ENCODE measurements at regions not wholly inside any gene's neighbourhood (a gene's known extent, or its start where the extent isn't known, plus 50 kb on each side); places are given as distances from the start of the nearest gene placed in this dataset.

- H3K4me3 ChIP-seq (ENCODE audit: low read depth, low read length): no peak overlapping the region
- H3K27me3 ChIP-seq (ENCODE audit: control insufficient read depth, insufficient read depth, low read length): no peaks in the 10 kb centered on the region
- TF ChIP-seq CTCF (IDR thresholded peaks at IDR 0.05; ENCODE audit: low read depth, low read length): no peak
- no peak for DNase-seq (ENCODE audit: low read depth, low spot score)
- no peaks in the 10 kb centered on the region for H3K9me3 ChIP-seq (ENCODE audit: control insufficient read depth, insufficient read depth, low read length)
- ChIA-PET POLR2A (no interaction called here), CTCF (interaction anchor here (1.2 kb wide), 1 partner anchor 85 kb away, joined by 3 read pairs; no protein-coding TSS in a partner anchor)
- H3K27ac ChIP-seq (ENCODE audit: low read depth, low read length): no peak overlapping the region
Measured at GRCh38 chr1:198003468-198003867, 86.3 kb downstream of the LHX9 start.

GRCh38 chr1:198007011-198007410 lies 89.8 kb downstream of the LHX9 start:
- CTCF ChIA-PET: no interaction called here
- H3K27ac ChIP-seq (ENCODE audit: low read depth, low read length): no peak overlapping the region
- no peak for DNase-seq (ENCODE audit: low read depth, low spot score)
- TF ChIP-seq CTCF (IDR thresholded peaks at IDR 0.05; ENCODE audit: low read depth, low read length): no peak
- no peak overlapping the region for H3K4me3 ChIP-seq (ENCODE audit: low read depth, low read length)
- POLR2A ChIA-PET: no interaction called here
- H3K27me3 ChIP-seq (ENCODE audit: control insufficient read depth, insufficient read depth, low read length): no peaks in the 10 kb centered on the region
- H3K9me3 ChIP-seq (ENCODE audit: control insufficient read depth, insufficient read depth, low read length): peaks cover 8% of the 10 kb centered on the region; the same call in 1 of the 2 replicates

DNA sequence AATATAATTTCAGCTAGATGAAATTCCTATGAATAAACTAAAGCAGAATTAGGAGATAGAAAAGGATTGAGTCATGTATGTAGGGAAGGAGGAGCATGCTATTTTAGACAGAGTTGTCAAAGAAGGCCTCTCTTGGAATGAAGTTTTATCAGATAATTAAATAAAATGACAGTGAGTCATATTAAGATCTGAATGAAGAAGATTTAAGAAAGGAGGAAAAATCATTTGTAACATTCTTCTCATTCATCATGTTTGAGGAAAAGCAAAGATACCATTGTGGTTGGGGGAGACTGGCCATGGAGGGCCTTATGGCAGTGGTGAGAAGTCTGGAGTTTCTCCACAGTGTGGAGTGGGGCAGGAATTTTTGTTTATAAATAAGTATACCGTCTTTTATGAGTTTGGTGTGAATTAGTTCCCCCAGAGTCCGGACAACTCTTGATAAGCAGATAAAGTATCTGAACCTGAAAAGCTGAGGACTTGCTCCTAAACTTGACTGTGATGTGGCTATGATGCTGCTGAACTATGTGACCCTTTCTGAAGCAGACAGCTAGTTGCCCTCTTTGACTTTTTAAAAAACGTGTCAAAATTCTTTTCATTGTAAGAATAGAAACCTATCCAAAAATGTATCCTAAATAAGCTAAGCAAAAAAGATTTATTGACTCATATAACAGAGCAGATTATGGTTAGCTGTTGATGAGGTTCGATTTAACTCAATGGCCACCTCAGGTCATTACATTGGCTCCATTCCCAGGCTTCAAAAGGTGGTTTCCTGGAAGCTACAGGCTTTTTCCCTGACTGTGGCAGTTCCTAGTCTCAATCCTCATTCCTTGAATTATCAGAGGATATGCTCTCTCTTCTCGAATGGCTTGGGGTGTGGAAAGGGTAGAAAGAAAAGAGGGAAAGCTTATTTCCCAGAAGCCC lies 90.8 kb downstream of the LHX9 start:
- DNase-seq (ENCODE audit: low read depth, low spot score): no peak
- peaks cover 8% of the 10 kb centered on the region; the same call in 1 of the 2 replicates for H3K9me3 ChIP-seq (ENCODE audit: control insufficient read depth, insufficient read depth, low read length)
- ChIA-PET CTCF (no interaction called here), POLR2A (no interaction called here)
- H3K27me3 ChIP-seq (ENCODE audit: control insufficient read depth, insufficient read depth, low read length): no peaks in the 10 kb centered on the region
- TF ChIP-seq CTCF (IDR thresholded peaks at IDR 0.05; ENCODE audit: low read depth, low read length): no peak
- no peak overlapping the region for H3K27ac ChIP-seq (ENCODE audit: low read depth, low read length)
- no peak overlapping the region for H3K4me3 ChIP-seq (ENCODE audit: low read depth, low read length)

- H3K9me3 ChIP-seq (ENCODE audit: control insufficient read depth, insufficient read depth, low read length): peaks cover 8% of the 10 kb centered on the region; the same call in 1 of the 2 replicates
- no peak for DNase-seq (ENCODE audit: low read depth, low spot score)
- POLR2A ChIA-PET: no interaction called here
- H3K27me3 ChIP-seq (ENCODE audit: control insufficient read depth, insufficient read depth, low read length): no peaks in the 10 kb centered on the region
- H3K4me3 ChIP-seq (ENCODE audit: low read depth, low read length): no peak overlapping the region
- TF ChIP-seq CTCF (IDR thresholded peaks at IDR 0.05; ENCODE audit: low read depth, low read length): no peak
- no peak overlapping the region for H3K27ac ChIP-seq (ENCODE audit: low read depth, low read length)
- CTCF ChIA-PET: no interaction called here
Measured at GRCh38 chr1:198014355-198014754, 97.2 kb downstream of the LHX9 start.

DNA sequence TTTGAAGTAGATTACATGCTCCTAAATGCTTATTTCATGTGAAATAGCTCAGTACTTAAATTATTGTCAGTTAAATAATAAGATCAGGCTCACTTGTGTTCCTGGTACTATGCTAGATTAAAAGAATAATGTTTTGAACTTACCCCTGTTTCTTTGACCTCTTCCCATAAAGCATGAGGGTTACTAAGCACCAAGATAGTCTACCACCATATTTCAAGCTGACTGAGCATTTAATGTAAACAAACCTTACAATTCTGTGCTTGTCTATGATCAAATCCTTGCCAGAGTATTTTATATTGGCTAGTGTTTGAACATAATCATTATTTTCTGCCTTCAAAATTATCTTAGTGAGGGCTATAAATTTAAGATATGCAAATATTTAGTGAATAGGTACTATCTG lies 98.1 kb downstream of the LHX9 start:
- no peak for TF ChIP-seq CTCF (IDR thresholded peaks at IDR 0.05; ENCODE audit: low read depth, low read length)
- no peak for DNase-seq (ENCODE audit: low read depth, low spot score)
- no peak overlapping the region for H3K4me3 ChIP-seq (ENCODE audit: low read depth, low read length)
- no peaks in the 10 kb centered on the region for H3K27me3 ChIP-seq (ENCODE audit: control insufficient read depth, insufficient read depth, low read length)
- CTCF ChIA-PET: no interaction called here
- peaks cover under 1% of the 10 kb centered on the region; the same call in 1 of the 2 replicates for H3K9me3 ChIP-seq (ENCODE audit: control insufficient read depth, insufficient read depth, low read length)
- POLR2A ChIA-PET: no interaction called here
- H3K27ac ChIP-seq (ENCODE audit: low read depth, low read length): no peak overlapping the region

All from AG04450 (cell line).